Endothelial cell of umbilical vein (primary cell): ENCODE measurements at regions not wholly inside any gene's neighbourhood (a gene's known extent, or its start where the extent isn't known, plus 50 kb on each side); places are given as distances from the start of the nearest gene placed in this dataset.

ENCODE experiments used
- CTCF ChIP-seq, 2 donors: IDR thresholded peaks; 1 replicate in 1 of 2; 2 replicates in 1 of 2; pipeline ENCODE4 v1.5.1; 2011; ENCODE audit warnings: low read length in 2 of 2, mild to moderate bottlenecking in 2 of 2, moderate library complexity in 2 of 2, control low read depth in 1 of 2, inconsistent platforms in 1 of 2, low read depth in 1 of 2; ENCODE audit not compliant: insufficient read depth in 1 of 2; ENCODE audit errors: extremely low read depth in 1 of 2
- EZH2 ChIP-seq: IDR thresholded peaks from 2 replicates; pipeline ENCODE4 v1.6.1; 2012; ENCODE audit warnings: borderline replicate concordance, low read depth, mild to moderate bottlenecking, moderate library complexity, low read length, inconsistent platforms; ENCODE audit not compliant: severe bottlenecking
- FOS ChIP-seq: IDR thresholded peaks from 2 replicates; pipeline ENCODE4 v1.6.1; 2011; ENCODE audit warnings: mild to moderate bottlenecking, low read length, moderate library complexity, borderline replicate concordance; ENCODE audit not compliant: insufficient read depth
- JUN ChIP-seq: IDR thresholded peaks from 2 replicates; pipeline ENCODE4 v1.6.1; 2011; ENCODE audit warnings: borderline replicate concordance, low read depth; ENCODE audit not compliant: insufficient read length, insufficient read depth
- MAX ChIP-seq: IDR thresholded peaks from 2 replicates; pipeline ENCODE4 v1.6.1; 2011; ENCODE audit not compliant: insufficient read depth, insufficient read length
- MYC ChIP-seq: IDR thresholded peaks from one replicate; pipeline ENCODE4 v1.6.1; 2011; ENCODE audit warnings: mild to moderate bottlenecking, low read depth, low read length
- POLR2A ChIP-seq: IDR thresholded peaks from 2 replicates; pipeline ENCODE4 v1.6.1; 2012; ENCODE audit warnings: low read depth, mild to moderate bottlenecking, control low read depth, low read length
- POLR2AphosphoS5 ChIP-seq: IDR thresholded peaks from 2 replicates; pipeline ENCODE4 v1.6.1; 2012; ENCODE audit warnings: low read depth, mild to moderate bottlenecking, control low read depth, low read length, moderate library complexity; ENCODE audit not compliant: insufficient read depth

- TF ChIP-seq POLR2A (no peak), EZH2 (no peak), CTCF (IDR thresholded peaks at IDR 0.05; ENCODE audit: extremely low read depth in 1 of 2, insufficient read depth in 1 of 2, low read depth in 1 of 2, low read length in 2 of 2) (no peak), JUN (no peak), MAX (no peak), POLR2AphosphoS5 (no peak), FOS (no peak), MYC (no peak)
Measured at GRCh38 chr7:33794959-33795358, 110.4 kb upstream of the BMPER start.
